SH-SY5Y (cell line): ENCODE measurements at regions not wholly inside any gene's neighbourhood (a gene's known extent, or its start where the extent isn't known, plus 50 kb on each side); places are given as distances from the start of the nearest gene placed in this dataset.

ENCODE experiments used
- GATA2 ChIP-seq: IDR thresholded peaks from 2 replicates; pipeline ENCODE4 v1.6.1; 2011; ENCODE audit warnings: mild to moderate bottlenecking, low read depth, low read length
- GATA3 ChIP-seq: IDR thresholded peaks from 2 replicates; pipeline ENCODE4 v1.6.1; 2011; ENCODE audit warnings: low read depth, mild to moderate bottlenecking, low read length, moderate library complexity

DNA sequence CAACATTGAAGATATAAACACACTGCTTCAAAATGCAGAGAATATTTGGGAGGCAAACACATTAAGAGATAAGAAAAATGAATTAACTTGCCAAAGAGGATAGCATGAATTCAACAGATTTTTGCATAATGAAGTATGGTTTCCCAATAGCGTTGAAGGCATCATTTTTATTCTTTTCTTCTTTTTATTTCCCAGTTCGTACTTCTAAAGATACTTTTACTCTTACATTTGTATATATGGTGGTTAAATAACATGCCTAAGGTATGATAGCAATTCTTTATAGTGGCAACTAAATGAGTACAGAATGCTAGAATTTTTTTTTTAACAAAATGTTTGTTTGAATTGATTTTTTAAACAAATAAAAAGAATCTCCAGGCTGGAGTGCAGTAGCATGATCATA lies 473.4 kb upstream of the MARCKS start:
- TF ChIP-seq GATA3 (no peak), GATA2 (no peak)
